ENCODE measurements at regions not wholly inside any gene's neighbourhood (a gene's known extent, or its start where the extent isn't known, plus 50 kb on each side); places are given as distances from the start of the nearest gene placed in this dataset.

DNA sequence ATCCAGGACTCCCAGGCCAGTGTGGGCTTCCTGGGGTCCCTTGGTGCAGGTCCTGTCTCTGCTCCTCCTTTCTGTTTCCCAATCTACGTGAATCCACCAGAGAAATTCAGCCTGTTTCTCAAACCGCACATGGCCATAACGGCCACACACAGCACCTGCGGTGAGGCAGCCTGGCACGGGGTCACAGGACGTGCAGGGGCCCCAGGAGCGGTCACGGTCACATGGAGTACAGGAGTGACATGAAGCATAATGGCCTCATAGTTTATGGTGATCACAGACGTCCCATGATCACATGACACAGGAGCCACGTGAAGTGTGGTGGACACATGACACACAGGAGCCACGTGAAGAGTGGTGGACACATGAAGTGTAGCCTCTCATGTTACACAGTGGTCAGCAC, 248.5 kb upstream of the IRX4 start:
- H3K9me3 ChIP-seq = no peaks in the 10 kb centered on the region
- H3K36me3 ChIP-seq = no peaks in the 10 kb centered on the region
- ATAC-seq (ENCODE audit: insufficient number of reproducible peaks, low FRiP score, low read depth) = no peak
- no peaks in the 10 kb centered on the region for H3K4me1 ChIP-seq (ENCODE audit: control insufficient read depth in 1 of 2, low read depth in 2 of 2)
- TF ChIP-seq, protein P1, sequence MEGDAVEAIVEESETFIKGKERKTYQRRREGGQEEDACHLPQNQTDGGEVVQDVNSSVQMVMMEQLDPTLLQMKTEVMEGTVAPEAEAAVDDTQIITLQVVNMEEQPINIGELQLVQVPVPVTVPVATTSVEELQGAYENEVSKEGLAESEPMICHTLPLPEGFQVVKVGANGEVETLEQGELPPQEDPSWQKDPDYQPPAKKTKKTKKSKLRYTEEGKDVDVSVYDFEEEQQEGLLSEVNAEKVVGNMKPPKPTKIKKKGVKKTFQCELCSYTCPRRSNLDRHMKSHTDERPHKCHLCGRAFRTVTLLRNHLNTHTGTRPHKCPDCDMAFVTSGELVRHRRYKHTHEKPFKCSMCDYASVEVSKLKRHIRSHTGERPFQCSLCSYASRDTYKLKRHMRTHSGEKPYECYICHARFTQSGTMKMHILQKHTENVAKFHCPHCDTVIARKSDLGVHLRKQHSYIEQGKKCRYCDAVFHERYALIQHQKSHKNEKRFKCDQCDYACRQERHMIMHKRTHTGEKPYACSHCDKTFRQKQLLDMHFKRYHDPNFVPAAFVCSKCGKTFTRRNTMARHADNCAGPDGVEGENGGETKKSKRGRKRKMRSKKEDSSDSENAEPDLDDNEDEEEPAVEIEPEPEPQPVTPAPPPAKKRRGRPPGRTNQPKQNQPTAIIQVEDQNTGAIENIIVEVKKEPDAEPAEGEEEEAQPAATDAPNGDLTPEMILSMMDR (IDR thresholded peaks at IDR 0.05) = no peak
- no peak overlapping the region for H3K4me3 ChIP-seq
- H3K27me3 ChIP-seq (replicated peaks; ENCODE audit: insufficient read depth) = no peaks in the 10 kb centered on the region
- H3K27ac ChIP-seq = no peak overlapping the region
- no peak for DNase-seq (ENCODE audit: low spot score)

- TF ChIP-seq, protein P1 (IDR thresholded peaks at IDR 0.05) = no peak
- ATAC-seq (ENCODE audit: insufficient number of reproducible peaks, low FRiP score, low read depth) (no peak), DNase-seq (ENCODE audit: low spot score) (no peak)
- H3K27me3 ChIP-seq (replicated peaks; ENCODE audit: insufficient read depth) = no peaks in the 10 kb centered on the region
- H3K4me1 ChIP-seq (ENCODE audit: control insufficient read depth in 1 of 2, low read depth in 2 of 2) = no peaks in the 10 kb centered on the region
- H3K4me3 ChIP-seq = no peak overlapping the region
- no peaks in the 10 kb centered on the region for H3K36me3 ChIP-seq
- H3K9me3 ChIP-seq = no peaks in the 10 kb centered on the region
- no peak overlapping the region for H3K27ac ChIP-seq
Observed at GRCh38 chr5:2130361-2130760, 247.6 kb upstream of the IRX4 start.

- ATAC-seq (ENCODE audit: insufficient number of reproducible peaks, low FRiP score, low read depth) = no peak
Observed at GRCh38 chr5:2129568-2130272, 247.0 kb upstream of the IRX4 start.

GRCh38 chr5:2128686-2129355, 246.1 kb upstream of the IRX4 start:
- Histone ChIP-seq H3K27me3 (replicated peaks; ENCODE audit: insufficient read depth) (no peaks in the 10 kb centered on the region), H3K27ac (no peak overlapping the region), H3K4me3 (no peak overlapping the region), H3K4me1 (ENCODE audit: control insufficient read depth in 1 of 2, low read depth in 2 of 2) (no peaks in the 10 kb centered on the region), H3K9me3 (no peaks in the 10 kb centered on the region), H3K36me3 (no peaks in the 10 kb centered on the region)
- TF ChIP-seq, protein P1 (IDR thresholded peaks at IDR 0.05) = no peak
- no peak for ATAC-seq (ENCODE audit: insufficient number of reproducible peaks, low FRiP score, low read depth)
- no peak for DNase-seq (ENCODE audit: low spot score)

More at GRCh38 chr5:2129568-2130272, 247.0 kb upstream of the IRX4 start:
- no peak for DNase-seq (ENCODE audit: low spot score)
- TF ChIP-seq, protein P1 (IDR thresholded peaks at IDR 0.05) = no peak
- Histone ChIP-seq H3K4me1 (ENCODE audit: control insufficient read depth in 1 of 2, low read depth in 2 of 2) (no peaks in the 10 kb centered on the region), H3K27me3 (replicated peaks; ENCODE audit: insufficient read depth) (no peaks in the 10 kb centered on the region), H3K36me3 (no peaks in the 10 kb centered on the region), H3K4me3 (no peak overlapping the region), H3K9me3 (no peaks in the 10 kb centered on the region), H3K27ac (no peak overlapping the region)

DNA sequence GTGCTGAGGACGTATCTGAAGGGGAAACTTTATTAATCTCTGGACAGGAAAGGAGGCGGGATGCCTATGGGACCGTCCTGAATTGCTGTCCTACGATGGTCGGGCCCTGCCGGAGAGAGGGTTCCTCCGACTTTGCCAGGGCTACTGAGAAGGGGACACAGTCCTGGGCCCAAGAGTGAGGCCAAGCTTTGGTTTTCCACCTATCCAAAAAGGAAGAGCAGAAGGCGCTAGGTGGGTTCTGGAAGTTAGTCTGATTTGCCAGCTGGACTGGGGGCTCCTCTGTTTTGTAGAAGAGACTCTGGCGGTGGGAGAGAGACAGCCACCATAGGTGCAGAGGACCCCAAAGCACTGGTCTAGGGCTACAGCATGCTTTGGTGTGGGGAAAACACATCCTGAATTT, 243.8 kb upstream of the IRX4 start:
- no peak for DNase-seq (ENCODE audit: low spot score)
- no peak for ATAC-seq (ENCODE audit: insufficient number of reproducible peaks, low FRiP score, low read depth)
- no peak overlapping the region for H3K4me3 ChIP-seq
- no peaks in the 10 kb centered on the region for H3K4me1 ChIP-seq (ENCODE audit: control insufficient read depth in 1 of 2, low read depth in 2 of 2)
- TF ChIP-seq, protein P1 (IDR thresholded peaks at IDR 0.05) = no peak
- H3K27ac ChIP-seq = no peak overlapping the region
- no peaks in the 10 kb centered on the region for H3K9me3 ChIP-seq
- no peaks in the 10 kb centered on the region for H3K36me3 ChIP-seq
- no peaks in the 10 kb centered on the region for H3K27me3 ChIP-seq (replicated peaks; ENCODE audit: insufficient read depth)
